Cardiac muscle cell (in vitro differentiated cells and primary cell): ENCODE measurements at regions not wholly inside any gene's neighbourhood (a gene's known extent, or its start where the extent isn't known, plus 50 kb on each side); places are given as distances from the start of the nearest gene placed in this dataset.

Experiments used
- DNase-seq, 2 donors: peaks; one replicate each; pipeline versions ENCODE4 v3.0.0 to v3.0.0-alpha.2; 2010 to 2017; ENCODE audit warnings: low read depth in 1 of 2, low spot score in 1 of 2
- H3K27ac ChIP-seq: fragments of 200-600 bp; sonication (generic); 2 replicates; pipeline ENCODE4 v1.5.1; 2016
- H3K27me3 ChIP-seq: fragments of 200-600 bp; sonication (generic); 2 replicates; pipeline ENCODE4 v1.6.0; 2016; ENCODE audit warnings: control low read depth
- H3K36me3 ChIP-seq: fragments of 200-600 bp; sonication (generic); 2 replicates; pipeline ENCODE4 v1.5.1; 2016; ENCODE audit warnings: control low read depth
- H3K4me1 ChIP-seq: fragments of 200-600 bp; sonication (generic); 2 replicates; pipeline ENCODE4 v1.8.1; 2017; ENCODE audit warnings: low read depth, mild to moderate bottlenecking, mixed run types
- H3K4me3 ChIP-seq: fragments of 200-600 bp; sonication (generic); 2 replicates; pipeline ENCODE4 v1.5.1; 2016; ENCODE audit warnings: mild to moderate bottlenecking
- H3K9me3 ChIP-seq: fragments of 200-600 bp; sonication (generic); 2 replicates; pipeline ENCODE4 v1.5.1; 2017; ENCODE audit warnings: low read depth, mild to moderate bottlenecking, control low read depth
- TF ChIP-seq, protein P1 (sequence below): IDR thresholded peaks from 2 replicates; pipeline ENCODE4 v1.5.1; 2012; ENCODE audit warnings: low read depth, mild to moderate bottlenecking, low read length

DNA sequence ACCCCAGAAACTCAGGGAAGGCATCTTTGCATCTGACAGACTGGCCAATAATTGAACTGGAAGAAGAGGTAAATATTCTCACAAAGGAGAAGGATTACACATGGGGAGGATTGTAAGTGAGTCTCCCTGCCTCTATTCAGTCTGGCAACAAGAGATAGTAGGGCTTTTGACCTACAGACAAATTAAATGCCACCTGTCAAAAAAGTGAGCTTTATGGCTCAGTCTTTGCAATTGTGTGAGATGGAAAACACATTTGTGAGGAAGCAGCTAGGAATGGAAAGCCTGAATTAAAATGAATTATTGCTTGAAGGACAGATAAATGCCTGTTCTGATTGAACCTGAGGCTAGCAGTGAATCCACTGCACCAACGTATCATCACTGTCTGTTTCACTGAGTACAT, 173.3 kb upstream of the GOLIM4 start:
- TF ChIP-seq, protein P1, sequence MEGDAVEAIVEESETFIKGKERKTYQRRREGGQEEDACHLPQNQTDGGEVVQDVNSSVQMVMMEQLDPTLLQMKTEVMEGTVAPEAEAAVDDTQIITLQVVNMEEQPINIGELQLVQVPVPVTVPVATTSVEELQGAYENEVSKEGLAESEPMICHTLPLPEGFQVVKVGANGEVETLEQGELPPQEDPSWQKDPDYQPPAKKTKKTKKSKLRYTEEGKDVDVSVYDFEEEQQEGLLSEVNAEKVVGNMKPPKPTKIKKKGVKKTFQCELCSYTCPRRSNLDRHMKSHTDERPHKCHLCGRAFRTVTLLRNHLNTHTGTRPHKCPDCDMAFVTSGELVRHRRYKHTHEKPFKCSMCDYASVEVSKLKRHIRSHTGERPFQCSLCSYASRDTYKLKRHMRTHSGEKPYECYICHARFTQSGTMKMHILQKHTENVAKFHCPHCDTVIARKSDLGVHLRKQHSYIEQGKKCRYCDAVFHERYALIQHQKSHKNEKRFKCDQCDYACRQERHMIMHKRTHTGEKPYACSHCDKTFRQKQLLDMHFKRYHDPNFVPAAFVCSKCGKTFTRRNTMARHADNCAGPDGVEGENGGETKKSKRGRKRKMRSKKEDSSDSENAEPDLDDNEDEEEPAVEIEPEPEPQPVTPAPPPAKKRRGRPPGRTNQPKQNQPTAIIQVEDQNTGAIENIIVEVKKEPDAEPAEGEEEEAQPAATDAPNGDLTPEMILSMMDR, result no peak
- Histone ChIP-seq H3K9me3 (no peaks in the 10 kb centered on the region), H3K4me1 (no peaks in the 10 kb centered on the region), H3K4me3 (no peak overlapping the region), H3K27ac (no peak overlapping the region), H3K36me3 (no peaks in the 10 kb centered on the region), H3K27me3 (no peaks in the 10 kb centered on the region)
- no peak for DNase-seq

DNA sequence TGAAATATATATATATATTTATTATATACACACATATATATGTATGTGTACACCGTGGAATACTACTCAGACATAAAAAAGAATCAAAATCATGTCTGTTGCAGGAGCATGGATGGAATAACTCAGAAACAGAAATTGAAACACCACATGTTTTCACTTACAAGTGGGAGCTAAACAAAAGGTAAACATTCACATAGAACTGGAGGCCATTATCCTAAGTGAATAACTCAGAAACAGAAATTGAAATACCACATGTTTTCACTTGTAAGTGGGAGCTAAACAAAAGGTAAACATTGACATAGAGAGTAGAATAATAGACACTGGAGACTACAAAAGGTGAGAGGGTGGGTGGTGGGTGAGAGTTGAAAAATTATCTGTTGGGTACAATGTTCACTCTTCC, 171.5 kb upstream of the GOLIM4 start:
- no peaks in the 10 kb centered on the region for H3K27me3 ChIP-seq
- no peaks in the 10 kb centered on the region for H3K9me3 ChIP-seq
- TF ChIP-seq, protein P1, result no peak
- H3K27ac ChIP-seq, result no peak overlapping the region
- H3K4me1 ChIP-seq, result no peaks in the 10 kb centered on the region
- no peaks in the 10 kb centered on the region for H3K36me3 ChIP-seq
- no peak for DNase-seq
- no peak overlapping the region for H3K4me3 ChIP-seq

DNA sequence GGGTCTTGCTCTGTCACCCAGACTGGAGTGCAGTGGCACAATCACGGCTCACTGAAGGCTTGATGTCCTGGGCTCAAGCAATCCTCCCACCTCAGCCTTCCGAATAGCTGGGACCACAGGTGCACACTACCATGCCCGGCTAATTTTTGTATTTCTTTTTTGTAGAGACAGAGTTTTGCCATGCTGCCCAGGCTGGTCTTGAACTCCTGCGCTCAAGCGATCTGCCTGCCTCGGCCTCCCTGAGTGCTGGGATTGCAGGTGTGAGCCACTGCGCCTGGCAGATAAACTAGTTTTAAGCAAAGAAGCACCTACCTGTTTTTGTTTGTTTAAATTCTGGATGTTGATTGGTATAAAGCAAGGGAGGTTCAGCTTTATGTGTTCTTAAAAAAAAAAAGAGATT, 170.6 kb upstream of the GOLIM4 start:
- H3K27me3 ChIP-seq, result no peaks in the 10 kb centered on the region
- H3K4me1 ChIP-seq, result no peaks in the 10 kb centered on the region
- TF ChIP-seq, protein P1, result no peak
- H3K4me3 ChIP-seq, result no peak overlapping the region
- DNase-seq, result no peak
- H3K9me3 ChIP-seq, result no peaks in the 10 kb centered on the region
- no peak overlapping the region for H3K27ac ChIP-seq
- no peaks in the 10 kb centered on the region for H3K36me3 ChIP-seq

DNA sequence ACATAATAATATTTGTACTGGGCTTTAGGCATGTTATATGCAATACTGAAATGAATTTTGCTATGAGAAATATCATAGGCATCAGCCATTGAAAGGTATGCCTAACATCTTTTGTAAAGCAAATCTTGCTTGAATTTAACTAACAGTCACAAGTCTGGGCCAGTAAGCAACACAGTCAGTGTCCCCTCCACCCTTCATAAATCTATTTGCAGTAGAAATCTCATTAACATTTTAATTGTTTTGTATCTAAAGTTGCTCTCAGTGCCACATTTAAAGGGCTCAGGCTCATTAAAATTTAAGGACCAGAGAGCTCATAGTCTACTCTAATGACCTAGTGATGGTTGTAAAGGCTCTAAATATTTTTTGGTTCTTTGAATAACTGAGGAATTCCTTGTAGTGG, 167.2 kb upstream of the GOLIM4 start:
- H3K4me3 ChIP-seq, result no peak overlapping the region
- H3K27ac ChIP-seq, result no peak overlapping the region
- peaks cover 25% of the 10 kb centered on the region for H3K4me1 ChIP-seq
- H3K9me3 ChIP-seq, result no peaks in the 10 kb centered on the region
- no peaks in the 10 kb centered on the region for H3K27me3 ChIP-seq
- no peak for DNase-seq
- no peaks in the 10 kb centered on the region for H3K36me3 ChIP-seq
- TF ChIP-seq, protein P1, result no peak

DNA sequence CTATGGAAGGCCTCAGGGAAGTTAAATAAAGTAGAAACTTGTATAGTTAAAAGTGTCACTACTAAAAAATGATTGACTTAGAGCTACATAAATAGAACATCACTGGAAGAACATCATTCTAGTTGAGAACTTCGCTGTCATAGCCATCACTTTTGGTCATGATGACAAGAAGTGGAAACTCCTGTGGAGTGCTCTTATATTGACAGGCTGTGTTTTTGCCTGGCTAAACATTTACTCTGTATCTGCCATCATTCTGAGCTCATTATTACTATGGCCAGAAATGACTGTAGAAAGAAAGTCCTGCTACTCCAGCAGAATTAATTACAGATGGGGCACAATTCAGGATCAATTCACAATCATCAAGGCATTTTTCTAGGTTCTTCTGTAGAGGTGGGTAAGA, 165.1 kb upstream of the GOLIM4 start:
- Histone ChIP-seq H3K4me1 (peaks cover 31% of the 10 kb centered on the region), H3K36me3 (no peaks in the 10 kb centered on the region), H3K27ac (no peak overlapping the region), H3K4me3 (no peak overlapping the region), H3K9me3 (no peaks in the 10 kb centered on the region), H3K27me3 (no peaks in the 10 kb centered on the region)
- no peak for DNase-seq
- TF ChIP-seq, protein P1, result no peak

DNA sequence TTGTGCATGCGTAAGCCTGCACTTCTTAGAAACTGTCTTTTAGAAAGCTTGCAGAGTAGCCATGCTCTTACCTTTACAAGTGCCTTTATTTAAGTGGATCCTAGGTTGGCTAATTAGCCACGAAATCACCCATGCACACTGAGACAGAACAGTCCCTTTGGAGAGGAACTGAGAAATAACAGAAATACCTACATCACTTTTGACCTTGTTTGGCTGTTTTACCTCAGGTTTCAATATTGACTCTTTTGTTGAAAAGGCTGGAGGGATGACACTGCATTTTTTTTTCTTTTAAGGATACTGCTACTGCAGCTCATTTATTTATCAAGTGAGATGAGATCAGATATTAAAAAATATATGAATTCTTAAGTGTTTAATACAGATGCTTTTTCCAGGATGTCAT, 155.6 kb upstream of the GOLIM4 start:
- H3K4me1 ChIP-seq, result peaks cover 17% of the 10 kb centered on the region
- peak overlapping the region; percentile 90 for H3K4me3 ChIP-seq
- no peak overlapping the region for H3K27ac ChIP-seq
- TF ChIP-seq, protein P1, result no peak
- no peaks in the 10 kb centered on the region for H3K9me3 ChIP-seq
- no peaks in the 10 kb centered on the region for H3K36me3 ChIP-seq
- DNase-seq, result peak in 1 of 2 donors; percentile 25
- no peaks in the 10 kb centered on the region for H3K27me3 ChIP-seq
